GM18499 (cell line): ENCODE measurements at regions not wholly inside any gene's neighbourhood (a gene's known extent, or its start where the extent isn't known, plus 50 kb on each side); places are given as distances from the start of the nearest gene placed in this dataset.

Experiments
- ATAC-seq: cut with Tn5 transposase; IDR thresholded peaks from one replicate; pipeline ENCODE4 v1.9.1; 2021; ENCODE audit warnings: moderate number of reproducible peaks; ENCODE audit not compliant: insufficient read depth, unreplicated experiment

- no peak for ATAC-seq
Observed at GRCh38 chr9:80622508-80622907, 1050.7 kb downstream of the TLE4 start.

GRCh38 chr9:80619356-80619755 is 1047.6 kb downstream of the TLE4 start:
- no peak for ATAC-seq

GRCh38 chr9:80615964-80616363 is 1044.2 kb downstream of the TLE4 start:
- no peak for ATAC-seq

- ATAC-seq, result no peak
Observed at GRCh38 chr9:80605793-80606192, 1034.0 kb downstream of the TLE4 start.

- ATAC-seq, result no peak
Observed at GRCh38 chr9:80605129-80605528, 1033.4 kb downstream of the TLE4 start.

GRCh38 chr9:80602291-80602690 is 1030.5 kb downstream of the TLE4 start:
- ATAC-seq, result no peak

- no peak for ATAC-seq
Observed at GRCh38 chr9:80596579-80596978, 1024.8 kb downstream of the TLE4 start.

GRCh38 chr9:80595192-80595591 is 1023.4 kb downstream of the TLE4 start:
- no peak for ATAC-seq

- no peak for ATAC-seq
Observed at GRCh38 chr9:80592413-80592812, 1020.6 kb downstream of the TLE4 start.

- ATAC-seq, result no peak
Observed at GRCh38 chr9:80586786-80587330, 1015.1 kb downstream of the TLE4 start.

- ATAC-seq, result no peak
Observed at GRCh38 chr9:80571953-80572352, 1000.2 kb downstream of the TLE4 start.

GRCh38 chr9:80569236-80569635 is 997.5 kb downstream of the TLE4 start:
- no peak for ATAC-seq

GRCh38 chr9:80561526-80561925 is 989.8 kb downstream of the TLE4 start:
- no peak for ATAC-seq

GRCh38 chr9:80560976-80561375 is 989.2 kb downstream of the TLE4 start:
- no peak for ATAC-seq

GRCh38 chr9:80557256-80557655 is 985.5 kb downstream of the TLE4 start:
- no peak for ATAC-seq

GRCh38 chr9:80556631-80557030 is 984.9 kb downstream of the TLE4 start:
- ATAC-seq, result no peak

- ATAC-seq, result no peak
Observed at GRCh38 chr9:80555782-80556325, 984.1 kb downstream of the TLE4 start.

- ATAC-seq, result no peak
Observed at GRCh38 chr9:80554856-80555255, 983.1 kb downstream of the TLE4 start.

GRCh38 chr9:80554301-80554700 is 982.5 kb downstream of the TLE4 start:
- no peak for ATAC-seq

GRCh38 chr9:80552931-80553330 is 981.2 kb downstream of the TLE4 start:
- no peak for ATAC-seq

GRCh38 chr9:80550181-80550580 is 978.4 kb downstream of the TLE4 start:
- ATAC-seq, result no peak

GRCh38 chr9:80547613-80548012 is 975.8 kb downstream of the TLE4 start:
- ATAC-seq, result no peak

- ATAC-seq, result no peak
Observed at GRCh38 chr9:80540387-80540786, 968.6 kb downstream of the TLE4 start.
